Esophagus muscularis mucosa (tissue), 4 donors: ENCODE measurements at regions not wholly inside any gene's neighbourhood (a gene's known extent, or its start where the extent isn't known, plus 50 kb on each side); places are given as distances from the start of the nearest gene placed in this dataset.

Experiments used
- DNase-seq: peaks from one replicate; pipeline ENCODE4 v3.0.0-alpha.2; 2017; ENCODE audit errors: extremely low spot score
- H3K27ac ChIP-seq, 4 donors: fragments of 200-600 bp; sonication (generic); replicated peaks in 1 of 4; 1 replicate in 3 of 4; 2 replicates in 1 of 4; pipeline ENCODE4 v1.5.1; 2016 to 2019; ENCODE audit warnings: mild to moderate bottlenecking in 1 of 4
- H3K27me3 ChIP-seq, 4 donors: fragments of 200-600 bp; sonication (generic); one replicate each; pipeline versions ENCODE4 v1.5.1 to v1.6.0; 2016 to 2019
- H3K36me3 ChIP-seq, 4 donors: fragments of 200-600 bp; sonication (generic); one replicate each; pipeline ENCODE4 v1.5.1; 2016 to 2019
- H3K4me1 ChIP-seq, 4 donors: fragments of 200-600 bp; sonication (generic); one replicate each; pipeline ENCODE4 v1.5.1; 2016 to 2019
- H3K4me3 ChIP-seq, 4 donors: fragments of 200-600 bp; sonication (generic); 1 replicate in 2 of 4; 2 replicates in 2 of 4; pipeline ENCODE4 v1.5.1; 2016 to 2019; ENCODE audit warnings: mild to moderate bottlenecking in 4 of 4, moderate library complexity in 1 of 4
- H3K9me3 ChIP-seq, 4 donors: fragments of 200-600 bp; sonication (generic); 1 replicate in 3 of 4; 2 replicates in 1 of 4; pipeline ENCODE4 v1.5.1; 2016 to 2019
- CTCF ChIP-seq, 3 experiments: fragments of 200-600 bp in 2 of 3; fragments of 450-650 bp in 1 of 3; sonication (generic) in 2 of 3; IDR thresholded peaks; one replicate each; pipeline ENCODE4 v1.5.1; 2017 to 2019; ENCODE audit warnings: antibody characterized with exemption in 3 of 3, mild to moderate bottlenecking in 2 of 3, moderate library complexity in 1 of 3
- EP300 ChIP-seq: sonication (generic); formaldehyde crosslinking; IDR thresholded peaks from one replicate; pipeline ENCODE4 v1.6.1; 2017; ENCODE audit warnings: antibody characterized with exemption
- POLR2A ChIP-seq: fragments of 450-650 bp; IDR thresholded peaks from one replicate; pipeline ENCODE4 v1.6.1; 2017; ENCODE audit warnings: antibody characterized with exemption, moderate library complexity, mild to moderate bottlenecking, low read depth
- POLR2AphosphoS5 ChIP-seq, 2 donors: sonication (generic); formaldehyde crosslinking; IDR thresholded peaks; one replicate each; pipeline ENCODE4 v1.6.1; 2017; ENCODE audit warnings: antibody characterized with exemption in 2 of 2
- WGBS: methylation state at CpG from one replicate; pipeline ENCODE4 v1.1.5; 2018; 5-methylcytosine and 5-hydroxymethylcytosine counted together
- intact Hi-C: fragments of 100-400 bp; cut with DNase I; formaldehyde crosslinking; loops from one replicate; pipeline ENCODE4 v1.15.1; 2023

GRCh38 chr3:152051501-152052404 is 178.3 kb downstream of the SUCNR1 start:
- H3K27me3 ChIP-seq: no peaks in the 10 kb centered on the region
- TF ChIP-seq EP300: no peak
- no peak for TF ChIP-seq POLR2AphosphoS5 (IDR thresholded peaks at IDR 0.05)
- no peak for TF ChIP-seq CTCF (IDR thresholded peaks at IDR 0.05)
- TF ChIP-seq POLR2A: no peak
- H3K4me1 ChIP-seq: peaks cover 0 to 28% (median 10%) of the 10 kb centered on the region in 4 donors
- intact Hi-C loops: no loop called here
- DNase-seq: no peak
- H3K4me3 ChIP-seq: no peak overlapping the region
- 77% methylated on average over 3 of the region's 3 CpGs for WGBS
- H3K9me3 ChIP-seq: no peaks in the 10 kb centered on the region
- H3K36me3 ChIP-seq: no peaks in the 10 kb centered on the region
- H3K27ac ChIP-seq: peak overlapping the region in 3 of 4 donors; percentile 17 to 62 (median 55)

GRCh38 chr3:152053866-152054265 is 180.4 kb downstream of the SUCNR1 start:
- 100% methylated on average over 1 of the region's 1 CpG for WGBS
- no peak for TF ChIP-seq EP300
- no peak for TF ChIP-seq CTCF (IDR thresholded peaks at IDR 0.05)
- TF ChIP-seq POLR2A: no peak
- no peak for TF ChIP-seq POLR2AphosphoS5 (IDR thresholded peaks at IDR 0.05)
- Histone ChIP-seq H3K9me3 (no peaks in the 10 kb centered on the region), H3K4me1 (peaks cover 0 to 22% (median 7%) of the 10 kb centered on the region in 4 donors), H3K27me3 (no peaks in the 10 kb centered on the region), H3K36me3 (no peaks in the 10 kb centered on the region), H3K4me3 (no peak overlapping the region), H3K27ac (no peak overlapping the region)
- intact Hi-C loops: no loop called here
- no peak for DNase-seq

- no peak for TF ChIP-seq POLR2A
- TF ChIP-seq EP300: no peak
- no peak for TF ChIP-seq POLR2AphosphoS5 (IDR thresholded peaks at IDR 0.05)
- H3K9me3 ChIP-seq: no peaks in the 10 kb centered on the region
- no peak overlapping the region for H3K4me3 ChIP-seq
- peaks cover 0 to 22% (median 7%) of the 10 kb centered on the region in 4 donors for H3K4me1 ChIP-seq
- intact Hi-C loops: no loop called here
- 90% methylated on average over 3 of the region's 3 CpGs for WGBS
- DNase-seq: no peak
- H3K27me3 ChIP-seq: no peaks in the 10 kb centered on the region
- no peaks in the 10 kb centered on the region for H3K36me3 ChIP-seq
- H3K27ac ChIP-seq: no peak overlapping the region
Observed at GRCh38 chr3:152054315-152054714, 180.9 kb downstream of the SUCNR1 start.

GRCh38 chr3:152056073-152056472 is 182.6 kb downstream of the SUCNR1 start:
- 87% methylated on average over 3 of the region's 3 CpGs for WGBS

More at GRCh38 chr3:152056073-152056472, 182.6 kb downstream of the SUCNR1 start:
- Histone ChIP-seq H3K27me3 (no peaks in the 10 kb centered on the region), H3K36me3 (no peaks in the 10 kb centered on the region), H3K4me3 (no peak overlapping the region), H3K27ac (no peak overlapping the region), H3K4me1 (peaks cover 0 to 28% (median 15%) of the 10 kb centered on the region in 4 donors), H3K9me3 (no peaks in the 10 kb centered on the region)
- no peak for DNase-seq
- TF ChIP-seq POLR2AphosphoS5 (IDR thresholded peaks at IDR 0.05) (no peak), POLR2A (no peak), CTCF (IDR thresholded peaks at IDR 0.05) (no peak), EP300 (no peak)
- intact Hi-C loops: no loop called here
